ENCODE measurements at regions not wholly inside any gene's neighbourhood (a gene's known extent, or its start where the extent isn't known, plus 50 kb on each side); places are given as distances from the start of the nearest gene placed in this dataset.

GRCh38 chr6:20313051-20313450 is 88.6 kb upstream of the E2F3 start:
- POLR2A ChIA-PET = interaction anchor here (0.6 kb wide), 1 partner anchor 1219 kb away, joined by 9 read pairs; no protein-coding TSS in a partner anchor
- Histone ChIP-seq H3K27me3 (ENCODE audit: control insufficient read depth, insufficient read depth, low read length) (peaks cover 18% of the 10 kb centered on the region), H3K4me3 (ENCODE audit: low read depth in 2 of 2, low read length in 2 of 2) (no peak overlapping the region), H3K36me3 (ENCODE audit: control insufficient read depth, insufficient read depth, low read length) (no peaks in the 10 kb centered on the region), H3K27ac (ENCODE audit: low read length) (no peak overlapping the region), H3K4me1 (ENCODE audit: control insufficient read depth, insufficient read depth, low read length) (no peaks in the 10 kb centered on the region), H3K9me3 (ENCODE audit: control insufficient read depth, insufficient read depth, low read depth, low read length) (no peaks in the 10 kb centered on the region)
- CTCF ChIA-PET = no interaction called here
- no TSS peak for BruUV-seq (replicated peaks)
- intact Hi-C loops (cut with micrococcal nuclease; ENCODE audit: unreplicated experiment) = no loop called here
- ATAC-seq (no peak), DNase-seq (ENCODE audit: low read depth, low spot score) (no peak)
- TF ChIP-seq, protein P1, sequence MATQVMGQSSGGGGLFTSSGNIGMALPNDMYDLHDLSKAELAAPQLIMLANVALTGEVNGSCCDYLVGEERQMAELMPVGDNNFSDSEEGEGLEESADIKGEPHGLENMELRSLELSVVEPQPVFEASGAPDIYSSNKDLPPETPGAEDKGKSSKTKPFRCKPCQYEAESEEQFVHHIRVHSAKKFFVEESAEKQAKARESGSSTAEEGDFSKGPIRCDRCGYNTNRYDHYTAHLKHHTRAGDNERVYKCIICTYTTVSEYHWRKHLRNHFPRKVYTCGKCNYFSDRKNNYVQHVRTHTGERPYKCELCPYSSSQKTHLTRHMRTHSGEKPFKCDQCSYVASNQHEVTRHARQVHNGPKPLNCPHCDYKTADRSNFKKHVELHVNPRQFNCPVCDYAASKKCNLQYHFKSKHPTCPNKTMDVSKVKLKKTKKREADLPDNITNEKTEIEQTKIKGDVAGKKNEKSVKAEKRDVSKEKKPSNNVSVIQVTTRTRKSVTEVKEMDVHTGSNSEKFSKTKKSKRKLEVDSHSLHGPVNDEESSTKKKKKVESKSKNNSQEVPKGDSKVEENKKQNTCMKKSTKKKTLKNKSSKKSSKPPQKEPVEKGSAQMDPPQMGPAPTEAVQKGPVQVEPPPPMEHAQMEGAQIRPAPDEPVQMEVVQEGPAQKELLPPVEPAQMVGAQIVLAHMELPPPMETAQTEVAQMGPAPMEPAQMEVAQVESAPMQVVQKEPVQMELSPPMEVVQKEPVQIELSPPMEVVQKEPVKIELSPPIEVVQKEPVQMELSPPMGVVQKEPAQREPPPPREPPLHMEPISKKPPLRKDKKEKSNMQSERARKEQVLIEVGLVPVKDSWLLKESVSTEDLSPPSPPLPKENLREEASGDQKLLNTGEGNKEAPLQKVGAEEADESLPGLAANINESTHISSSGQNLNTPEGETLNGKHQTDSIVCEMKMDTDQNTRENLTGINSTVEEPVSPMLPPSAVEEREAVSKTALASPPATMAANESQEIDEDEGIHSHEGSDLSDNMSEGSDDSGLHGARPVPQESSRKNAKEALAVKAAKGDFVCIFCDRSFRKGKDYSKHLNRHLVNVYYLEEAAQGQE (IDR thresholded peaks at IDR 0.05; ENCODE audit: insufficient read depth in 1 of 2, low read depth in 2 of 2, low read length in 1 of 2) = no peak
- no peak for TF ChIP-seq TCF7L2 (IDR thresholded peaks at IDR 0.05; ENCODE audit: low read depth, low read length)
- TF ChIP-seq POLR2AphosphoS5 (IDR thresholded peaks at IDR 0.05; ENCODE audit: low read depth, low read length) = no peak
- TF ChIP-seq SIN3A (IDR thresholded peaks at IDR 0.05; ENCODE audit: borderline replicate concordance, insufficient read depth, low read depth, low read length) = no peak
- no peak for TF ChIP-seq CTCF (IDR thresholded peaks at IDR 0.05)
- in situ Hi-C loops (cut with HindIII; ENCODE audit: low pct_unique_long_range_greater_than_20kb, low sequenced_read_pairs) = no loop called here

- in situ Hi-C loops (cut with HindIII; ENCODE audit: low pct_unique_long_range_greater_than_20kb, low sequenced_read_pairs) (no loop called here), intact Hi-C loops (cut with micrococcal nuclease; ENCODE audit: unreplicated experiment) (no loop called here)
- BruUV-seq (replicated peaks) = no TSS peak
- peaks cover 18% of the 10 kb centered on the region for H3K27me3 ChIP-seq (ENCODE audit: control insufficient read depth, insufficient read depth, low read length)
- ChIA-PET CTCF (no interaction called here), POLR2A (no interaction called here)
- DNase-seq (ENCODE audit: low read depth, low spot score) (no peak), ATAC-seq (no peak)
- H3K27ac ChIP-seq (ENCODE audit: low read length) = no peak overlapping the region
- no peaks in the 10 kb centered on the region for H3K9me3 ChIP-seq (ENCODE audit: control insufficient read depth, insufficient read depth, low read depth, low read length)
- TF ChIP-seq CTCF (IDR thresholded peaks at IDR 0.05) = no peak
- TF ChIP-seq, protein P1 (IDR thresholded peaks at IDR 0.05; ENCODE audit: insufficient read depth in 1 of 2, low read depth in 2 of 2, low read length in 1 of 2) = no peak
- TF ChIP-seq POLR2AphosphoS5 (IDR thresholded peaks at IDR 0.05; ENCODE audit: low read depth, low read length) = no peak
- no peak for TF ChIP-seq SIN3A (IDR thresholded peaks at IDR 0.05; ENCODE audit: borderline replicate concordance, insufficient read depth, low read depth, low read length)
- no peak overlapping the region for H3K4me3 ChIP-seq (ENCODE audit: low read depth in 2 of 2, low read length in 2 of 2)
- H3K36me3 ChIP-seq (ENCODE audit: control insufficient read depth, insufficient read depth, low read length) = no peaks in the 10 kb centered on the region
- H3K4me1 ChIP-seq (ENCODE audit: control insufficient read depth, insufficient read depth, low read length) = no peaks in the 10 kb centered on the region
Observed at GRCh38 chr6:20313960-20314530, 87.6 kb upstream of the E2F3 start.
